Thyroid gland (tissue), 4 donors: ENCODE measurements at regions not wholly inside any gene's neighbourhood (a gene's known extent, or its start where the extent isn't known, plus 50 kb on each side); places are given as distances from the start of the nearest gene placed in this dataset.

Source experiments
- CTCF ChIP-seq, 6 experiments: fragments of 200-600 bp in 3 of 6; fragments of 450-650 bp in 3 of 6; sonication (generic) in 3 of 6; IDR thresholded peaks; one replicate each; pipeline ENCODE4 v1.5.1; 2016 to 2019; ENCODE audit warnings: antibody characterized with exemption in 6 of 6, mild to moderate bottlenecking in 2 of 6, inconsistent platforms in 1 of 6, moderate library complexity in 1 of 6
- POLR2A ChIP-seq, 2 donors: fragments of 450-650 bp; IDR thresholded peaks; one replicate each; pipeline ENCODE4 v1.6.1; 2017; ENCODE audit warnings: antibody characterized with exemption in 2 of 2, mild to moderate bottlenecking in 2 of 2, moderate library complexity in 1 of 2

GRCh38 chr1:56081173-56081572 is 498.2 kb downstream of the PLPP3 start:
- TF ChIP-seq POLR2A (IDR thresholded peaks at IDR 0.05) (no peak), CTCF (IDR thresholded peaks at IDR 0.05) (no peak)
